ENCODE measurements at regions not wholly inside any gene's neighbourhood (a gene's known extent, or its start where the extent isn't known, plus 50 kb on each side); places are given as distances from the start of the nearest gene placed in this dataset.

GRCh38 chr13:44676534-44676933, 100.4 kb upstream of the TSC22D1 start:
- no peak for TF ChIP-seq POLR2AphosphoS5 (IDR thresholded peaks at IDR 0.05; ENCODE audit: low read depth, low read length)
- no peak for TF ChIP-seq TAF1 (IDR thresholded peaks at IDR 0.05; ENCODE audit: borderline replicate concordance, low read depth, low read length)
